Vagina (tissue), 2 donors: ENCODE measurements at regions not wholly inside any gene's neighbourhood (a gene's known extent, or its start where the extent isn't known, plus 50 kb on each side); places are given as distances from the start of the nearest gene placed in this dataset.
"Not testable (repeated sequence)": the region's sequence is repeated elsewhere in the genome, so short reads cannot be mapped to it uniquely, and the experiment has no call there.

Experiments used
- DNase-seq, 2 donors: peaks; one replicate each; pipeline ENCODE4 v3.0.0-alpha.2; 2017; ENCODE audit errors: extremely low spot score in 2 of 2
- H3K27ac ChIP-seq: fragments of 200-600 bp; sonication (generic); one replicate; pipeline ENCODE4 v1.5.1; 2019
- H3K27me3 ChIP-seq: fragments of 200-600 bp; sonication (generic); one replicate; pipeline ENCODE4 v1.5.1; 2019
- H3K36me3 ChIP-seq, 2 donors: fragments of 200-600 bp; sonication (generic); one replicate each; pipeline ENCODE4 v1.5.1; 2017 to 2019
- H3K4me1 ChIP-seq: fragments of 200-600 bp; sonication (generic); one replicate; pipeline ENCODE4 v1.5.1; 2019
- H3K4me3 ChIP-seq, 2 donors: fragments of 200-600 bp; sonication (generic); 1 replicate in 1 of 2; 2 replicates in 1 of 2; pipeline ENCODE4 v1.5.1; 2016 to 2019
- H3K9me3 ChIP-seq: fragments of 200-600 bp; sonication (generic); one replicate; pipeline ENCODE4 v1.5.1; 2019
- CTCF ChIP-seq, 3 experiments: fragments of 450-650 bp in 2 of 3; fragments of 200-600 bp in 1 of 3; sonication (generic) in 1 of 3; IDR thresholded peaks; one replicate each; pipeline ENCODE4 v1.5.1; 2017 to 2019; ENCODE audit warnings: antibody characterized with exemption in 3 of 3, mild to moderate bottlenecking in 2 of 3, moderate library complexity in 2 of 3
- POLR2A ChIP-seq, 2 donors: fragments of 450-650 bp; IDR thresholded peaks; one replicate each; pipeline ENCODE4 v1.6.1; 2017; ENCODE audit warnings: antibody characterized with exemption in 2 of 2, mild to moderate bottlenecking in 2 of 2, moderate library complexity in 2 of 2
- POLR2AphosphoS5 ChIP-seq, 2 donors: sonication (generic); formaldehyde crosslinking; IDR thresholded peaks; one replicate each; pipeline ENCODE4 v1.9.0; 2017; ENCODE audit warnings: antibody characterized with exemption in 2 of 2, mild to moderate bottlenecking in 2 of 2, low read depth in 1 of 2; ENCODE audit not compliant: insufficient read depth in 1 of 2
- intact Hi-C: fragments of 100-400 bp; cut with DNase I; formaldehyde crosslinking; loops from one replicate; pipeline ENCODE4 v1.15.1; 2023

- Histone ChIP-seq H3K4me3 (no peak overlapping the region), H3K27ac (no peak overlapping the region), H3K4me1 (no peaks in the 10 kb centered on the region), H3K36me3 (no peaks in the 10 kb centered on the region), H3K9me3 (no peaks in the 10 kb centered on the region), H3K27me3 (no peaks in the 10 kb centered on the region)
- TF ChIP-seq POLR2AphosphoS5 (IDR thresholded peaks at IDR 0.05; ENCODE audit: insufficient read depth in 1 of 2, low read depth in 1 of 2) = no peak
- TF ChIP-seq CTCF (IDR thresholded peaks at IDR 0.05) = no peak
- TF ChIP-seq POLR2A (IDR thresholded peaks at IDR 0.05) = no peak
- intact Hi-C loops = no loop called here
- no peak for DNase-seq
These were observed 154.4 kb downstream of the CDRT15L2 start for GRCh38 chr17:20733923-20734322.

- DNase-seq = no peak
- TF ChIP-seq CTCF (IDR thresholded peaks at IDR 0.05) = no peak
- no peak overlapping the region for H3K4me3 ChIP-seq
- no peaks in the 10 kb centered on the region for H3K9me3 ChIP-seq
- no peaks in the 10 kb centered on the region for H3K27me3 ChIP-seq
- H3K27ac ChIP-seq = no peak overlapping the region
- intact Hi-C loops = no loop called here
- H3K4me1 ChIP-seq = no peaks in the 10 kb centered on the region
- no peaks in the 10 kb centered on the region for H3K36me3 ChIP-seq
These were observed 156.3 kb downstream of the CDRT15L2 start for GRCh38 chr17:20735796-20736195.

GRCh38 chr17:20737636-20738035 lies 158.1 kb downstream of the CDRT15L2 start:
- H3K27me3 ChIP-seq, H3K36me3 ChIP-seq, DNase-seq, H3K27ac ChIP-seq, H3K4me1 ChIP-seq, H3K4me3 ChIP-seq, intact Hi-C loops, H3K9me3 ChIP-seq: not testable (repeated sequence)

- intact Hi-C loops = no loop called here
- no peaks in the 10 kb centered on the region for H3K4me1 ChIP-seq
- no peaks in the 10 kb centered on the region for H3K36me3 ChIP-seq
- H3K9me3 ChIP-seq = no peaks in the 10 kb centered on the region
- H3K27ac ChIP-seq = no peak overlapping the region
- no peaks in the 10 kb centered on the region for H3K27me3 ChIP-seq
- no peak overlapping the region for H3K4me3 ChIP-seq
- no peak for DNase-seq
- TF ChIP-seq CTCF (IDR thresholded peaks at IDR 0.05) (no peak), POLR2A (IDR thresholded peaks at IDR 0.05) (no peak), POLR2AphosphoS5 (IDR thresholded peaks at IDR 0.05; ENCODE audit: insufficient read depth in 1 of 2, low read depth in 1 of 2) (no peak)
These were observed 191.6 kb downstream of the CDRT15L2 start for GRCh38 chr17:20771104-20771503.

GRCh38 chr17:20774472-20775135 lies 195.1 kb downstream of the CDRT15L2 start:
- intact Hi-C loops = no loop called here
- no peak overlapping the region for H3K4me3 ChIP-seq
- TF ChIP-seq CTCF (IDR thresholded peaks at IDR 0.05) (no peak), POLR2A (IDR thresholded peaks at IDR 0.05) (no peak), POLR2AphosphoS5 (IDR thresholded peaks at IDR 0.05; ENCODE audit: insufficient read depth in 1 of 2, low read depth in 1 of 2) (no peak)

More at GRCh38 chr17:20774472-20775135, 195.1 kb downstream of the CDRT15L2 start:
- no peaks in the 10 kb centered on the region for H3K36me3 ChIP-seq
- no peak for DNase-seq
- no peak overlapping the region for H3K27ac ChIP-seq
- no peaks in the 10 kb centered on the region for H3K9me3 ChIP-seq
- H3K27me3 ChIP-seq = no peaks in the 10 kb centered on the region
- no peaks in the 10 kb centered on the region for H3K4me1 ChIP-seq
